OCI-LY3 (cell line): ENCODE measurements at regions not wholly inside any gene's neighbourhood (a gene's known extent, or its start where the extent isn't known, plus 50 kb on each side); places are given as distances from the start of the nearest gene placed in this dataset.

Experiments used
- EZH2phosphoT487 ChIP-seq: fragments of 200-600 bp; shearing (Covaris generic); IDR thresholded peaks from 2 replicates; pipeline ENCODE4 v1.6.1; 2018; ENCODE audit warnings: antibody characterized with exemption, mixed run types, low read depth
- TF ChIP-seq, protein P1 (sequence below): fragments of 200-600, 300-600 bp; sonication (generic); IDR thresholded peaks from 2 replicates; pipeline ENCODE4 v1.5.1; 2014; ENCODE audit warnings: antibody characterized with exemption, low read length, low read depth

DNA sequence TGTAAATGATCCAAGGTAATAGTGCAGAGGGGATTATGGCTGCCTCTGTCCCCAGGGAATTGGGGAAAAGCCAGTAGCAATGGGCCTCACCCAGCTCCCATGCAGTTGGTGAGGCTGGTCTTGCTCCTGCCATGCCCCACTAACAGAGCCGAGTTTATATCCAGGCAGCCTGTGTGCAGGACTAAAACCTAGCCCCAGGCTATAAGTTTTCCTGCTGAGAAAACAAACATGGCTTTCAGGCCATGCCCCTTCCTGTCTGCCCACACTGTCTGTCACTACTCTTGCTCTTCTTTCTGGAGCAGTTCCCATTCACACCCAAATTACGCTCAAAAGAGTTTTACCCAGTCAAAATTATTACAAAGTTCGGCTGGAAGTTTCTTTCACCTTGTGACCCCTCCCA lies 73.5 kb upstream of the SPATA16 start:
- TF ChIP-seq, protein P1, sequence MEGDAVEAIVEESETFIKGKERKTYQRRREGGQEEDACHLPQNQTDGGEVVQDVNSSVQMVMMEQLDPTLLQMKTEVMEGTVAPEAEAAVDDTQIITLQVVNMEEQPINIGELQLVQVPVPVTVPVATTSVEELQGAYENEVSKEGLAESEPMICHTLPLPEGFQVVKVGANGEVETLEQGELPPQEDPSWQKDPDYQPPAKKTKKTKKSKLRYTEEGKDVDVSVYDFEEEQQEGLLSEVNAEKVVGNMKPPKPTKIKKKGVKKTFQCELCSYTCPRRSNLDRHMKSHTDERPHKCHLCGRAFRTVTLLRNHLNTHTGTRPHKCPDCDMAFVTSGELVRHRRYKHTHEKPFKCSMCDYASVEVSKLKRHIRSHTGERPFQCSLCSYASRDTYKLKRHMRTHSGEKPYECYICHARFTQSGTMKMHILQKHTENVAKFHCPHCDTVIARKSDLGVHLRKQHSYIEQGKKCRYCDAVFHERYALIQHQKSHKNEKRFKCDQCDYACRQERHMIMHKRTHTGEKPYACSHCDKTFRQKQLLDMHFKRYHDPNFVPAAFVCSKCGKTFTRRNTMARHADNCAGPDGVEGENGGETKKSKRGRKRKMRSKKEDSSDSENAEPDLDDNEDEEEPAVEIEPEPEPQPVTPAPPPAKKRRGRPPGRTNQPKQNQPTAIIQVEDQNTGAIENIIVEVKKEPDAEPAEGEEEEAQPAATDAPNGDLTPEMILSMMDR = no peak
- no peak for TF ChIP-seq EZH2phosphoT487
